Keratinocyte (primary cell): ENCODE measurements at regions not wholly inside any gene's neighbourhood (a gene's known extent, or its start where the extent isn't known, plus 50 kb on each side); places are given as distances from the start of the nearest gene placed in this dataset.

Experiments
- DNase-seq: peaks from one replicate; pipeline ENCODE4 v3.0.0-alpha.2; 2011; ENCODE audit warnings: low read depth, missing footprints, low spot score
- FAIRE-seq: peaks from 2 replicates; lab custom pipeline; 2011; peaks lifted over from hg19 to GRCh38; lab: Jason Lieb, UNC
- H2AFZ ChIP-seq: 2 replicates; pipeline ENCODE4 v1.6.0; 2012; ENCODE audit warnings: low read length, control low read depth, inconsistent platforms; ENCODE audit not compliant: control insufficient read depth
- H3K27ac ChIP-seq: 2 replicates; pipeline ENCODE4 v1.5.1; 2011; ENCODE audit warnings: low read length; ENCODE audit not compliant: control insufficient read depth, insufficient read depth
- H3K27me3 ChIP-seq: 3 replicates; pipeline ENCODE4 v1.6.0; 2011; ENCODE audit warnings: low read length; ENCODE audit not compliant: control insufficient read depth, insufficient read depth; ENCODE audit errors: extremely low read depth
- H3K36me3 ChIP-seq, 2 experiments: 2 replicates in 1 of 2; 3 replicates in 1 of 2; pipeline ENCODE4 v1.5.1; 2011; ENCODE audit warnings: low read length in 2 of 2, mild to moderate bottlenecking in 1 of 2; ENCODE audit not compliant: control insufficient read depth in 2 of 2, insufficient read depth in 2 of 2; ENCODE audit errors: extremely low read depth in 1 of 2
- H3K4me1 ChIP-seq: 3 replicates; pipeline ENCODE4 v1.5.1; 2011; ENCODE audit warnings: low read length; ENCODE audit not compliant: control insufficient read depth, insufficient read depth; ENCODE audit errors: extremely low read depth
- H3K4me2 ChIP-seq: 3 replicates; pipeline ENCODE4 v1.6.0; 2011; ENCODE audit warnings: low read depth, low read length; ENCODE audit not compliant: control insufficient read depth, insufficient read depth; ENCODE audit errors: extremely low read depth
- H3K4me3 ChIP-seq, 3 experiments: fragments of 200-600 bp in 1 of 3; sonication (generic) in 1 of 3; 2 replicates in 2 of 3; 3 replicates in 1 of 3; pipeline ENCODE4 v1.5.1; 2011 to 2016; ENCODE audit warnings: low read length in 3 of 3, mild to moderate bottlenecking in 3 of 3, control low read depth in 2 of 3, inconsistent platforms in 1 of 3, low read depth in 1 of 3, mixed read lengths in 1 of 3, mixed run types in 1 of 3, moderate library complexity in 1 of 3; ENCODE audit not compliant: control insufficient read depth in 2 of 3, insufficient read depth in 2 of 3; ENCODE audit errors: extremely low read depth in 1 of 3
- H3K79me2 ChIP-seq: 2 replicates; pipeline ENCODE4 v1.6.0; 2012; ENCODE audit warnings: low read length; ENCODE audit not compliant: control insufficient read depth, insufficient read depth
- H3K9ac ChIP-seq: 3 replicates; pipeline ENCODE4 v1.6.0; 2011; ENCODE audit warnings: low read length; ENCODE audit not compliant: control insufficient read depth, insufficient read depth; ENCODE audit errors: extremely low read depth
- H3K9me1 ChIP-seq: 3 replicates; pipeline ENCODE4 v1.6.0; 2011; ENCODE audit warnings: low read length; ENCODE audit not compliant: control insufficient read depth, insufficient read depth; ENCODE audit errors: extremely low read depth
- H3K9me3 ChIP-seq: 2 replicates; pipeline ENCODE4 v1.5.1; 2012; ENCODE audit warnings: low read depth, low read length; ENCODE audit not compliant: control insufficient read depth
- H4K20me1 ChIP-seq: 3 replicates; pipeline ENCODE4 v1.6.0; 2011; ENCODE audit warnings: low read length; ENCODE audit not compliant: control insufficient read depth, insufficient read depth; ENCODE audit errors: extremely low read depth
- CTCF ChIP-seq, 3 experiments: IDR thresholded peaks in 1 of 3; conservative IDR thresholded peaks in 1 of 3; optimal IDR thresholded peaks in 1 of 3; 2 replicates in 2 of 3; 3 replicates in 1 of 3; pipeline versions ENCODE3 to v1.5.1; 2011; ENCODE audit warnings: low read length in 3 of 3, mild to moderate bottlenecking in 3 of 3, moderate library complexity in 2 of 3, control low read depth in 1 of 3, inconsistent platforms in 1 of 3; ENCODE audit not compliant: insufficient read depth in 2 of 3; ENCODE audit errors: extremely low read depth in 1 of 3
- EZH2 ChIP-seq: IDR thresholded peaks from one replicate; pipeline ENCODE4 v1.6.1; 2012; ENCODE audit warnings: inconsistent platforms, mild to moderate bottlenecking, low read length, moderate library complexity
- dilution Hi-C: fragments of 300-500 bp; cut with MboI; formaldehyde crosslinking; loops from one replicate; pipeline ENCODE4 v1.7.0; 2020; ENCODE audit warnings: low sequenced_read_pairs; ENCODE audit not compliant: extremely low pct_ligation_motif_present

GRCh38 chr2:37869771-37870170 is 55.3 kb upstream of the RMDN2 start:
- Histone ChIP-seq H3K27me3 (no peaks in the 10 kb centered on the region), H4K20me1 (no peaks in the 10 kb centered on the region), H3K9me3 (no peaks in the 10 kb centered on the region), H3K4me1 (peaks cover 31% of the 10 kb centered on the region), H3K4me3 (no peak overlapping the region), H3K4me2 (no peak overlapping the region), H3K79me2 (no peaks in the 10 kb centered on the region), H3K9me1 (no peaks in the 10 kb centered on the region), H3K36me3 (no peaks in the 10 kb centered on the region), H3K9ac (no peak overlapping the region), H3K27ac (no peak overlapping the region), H2AFZ (no peak overlapping the region)
- dilution Hi-C loops: loop anchor here (25.0 kb wide), 1 partner anchor 457 kb away; no protein-coding TSS in a partner anchor
- DNase-seq (peak; percentile 28), FAIRE-seq (peak; percentile 81)
- no peak for TF ChIP-seq EZH2
- no peak for TF ChIP-seq CTCF (optimal IDR thresholded peaks at IDR 0.05 in 1 of 3, IDR thresholded peaks at IDR 0.05 in 1 of 3, conservative IDR thresholded peaks at IDR 0.05 in 1 of 3; ENCODE audit: extremely low read depth in 1 of 3, insufficient read depth in 2 of 3, low read length in 3 of 3)

- no peak overlapping the region for H3K4me3 ChIP-seq
- H3K9me1 ChIP-seq: no peaks in the 10 kb centered on the region
- peaks cover 31% of the 10 kb centered on the region for H3K4me1 ChIP-seq
- dilution Hi-C loops: loop anchor here (25.0 kb wide), 1 partner anchor 459 kb away; no protein-coding TSS in a partner anchor
- no peaks in the 10 kb centered on the region for H3K79me2 ChIP-seq
- no peak for DNase-seq
- peak overlapping the region; percentile 36 for H3K27ac ChIP-seq
- H3K27me3 ChIP-seq: no peaks in the 10 kb centered on the region
- peak overlapping the region; percentile 31 for H3K9ac ChIP-seq
- no peaks in the 10 kb centered on the region for H3K36me3 ChIP-seq
- TF ChIP-seq CTCF (optimal IDR thresholded peaks at IDR 0.05 in 1 of 3, IDR thresholded peaks at IDR 0.05 in 1 of 3, conservative IDR thresholded peaks at IDR 0.05 in 1 of 3; ENCODE audit: extremely low read depth in 1 of 3, insufficient read depth in 2 of 3, low read length in 3 of 3) (no peak), EZH2 (no peak)
- no peak overlapping the region for H2AFZ ChIP-seq
- FAIRE-seq: peak; percentile 80
- no peaks in the 10 kb centered on the region for H4K20me1 ChIP-seq
- no peaks in the 10 kb centered on the region for H3K9me3 ChIP-seq
- peak overlapping the region; percentile 70 for H3K4me2 ChIP-seq
Observed at GRCh38 chr2:37870829-37871228, 54.3 kb upstream of the RMDN2 start.
